WTC11 (cell line): ENCODE measurements at regions not wholly inside any gene's neighbourhood (a gene's known extent, or its start where the extent isn't known, plus 50 kb on each side); places are given as distances from the start of the nearest gene placed in this dataset.

ENCODE experiments used
- ATAC-seq: fragments of 200-7000 bp; cut with Tn5 transposase; 2 replicates; pipeline ENCODE4 v1.10.0; 2021; ENCODE audit warnings: mild to moderate bottlenecking, moderate library complexity
- CTCF ChIA-PET: fragments of 300-600 bp; sonication (Branson Sonifier 250); formaldehyde crosslinking; loops from one replicate; lab custom pipeline; 2021; ENCODE audit warnings: antibody characterized with exemption; lab: Charles Lee
- POLR2A ChIA-PET: fragments of 350-600 bp; sonication (Branson Sonifier 250); formaldehyde crosslinking; loops from one replicate; lab custom pipeline; 2021; ENCODE audit warnings: antibody characterized with exemption; lab: Charles Lee
- DNase-seq: peaks from one replicate; pipeline ENCODE4 v3.0.0; 2021; ENCODE audit warnings: low spot score
- H3K27ac Mint-ChIP-seq: 2 replicates; pipeline ENCODE4 v1.8.0; 2021; ENCODE audit warnings: mixed read lengths
- H3K27me3 Mint-ChIP-seq: 2 replicates; pipeline ENCODE4 v1.8.0; 2021; ENCODE audit warnings: low read depth, mild to moderate bottlenecking, moderate library complexity, mixed read lengths
- H3K36me3 Mint-ChIP-seq: 2 replicates; pipeline ENCODE4 v1.8.0; 2021; ENCODE audit warnings: mixed read lengths
- H3K4me1 Mint-ChIP-seq: 2 replicates; pipeline ENCODE4 v1.8.0; 2022; ENCODE audit warnings: mixed read lengths
- H3K4me3 Mint-ChIP-seq: 2 replicates; pipeline ENCODE4 v1.8.0; 2021; ENCODE audit warnings: mild to moderate bottlenecking, moderate library complexity, mixed read lengths
- H3K9me3 Mint-ChIP-seq: 2 replicates; pipeline ENCODE4 v1.8.0; 2021; ENCODE audit warnings: mixed read lengths
- AFF4 ChIP-seq: sonication (generic); formaldehyde crosslinking; IDR thresholded peaks from 2 replicates; pipeline ENCODE4 v1.8.1; 2023; ENCODE audit warnings: mild to moderate bottlenecking, missing genetic modification reagents, borderline replicate concordance
- ARID4B ChIP-seq: sonication (generic); formaldehyde crosslinking; IDR thresholded peaks from 2 replicates; pipeline ENCODE4 v1.8.0; 2023; ENCODE audit warnings: missing genetic modification reagents, mild to moderate bottlenecking, borderline replicate concordance
- ATF1 ChIP-seq: sonication (generic); formaldehyde crosslinking; IDR thresholded peaks from 2 replicates; pipeline ENCODE4 v1.8.1; 2023; ENCODE audit warnings: mild to moderate bottlenecking, moderate library complexity, missing genetic modification reagents
- FOXP1 ChIP-seq: sonication (generic); formaldehyde crosslinking; IDR thresholded peaks from 2 replicates; pipeline ENCODE4 v1.8.0; 2022; ENCODE audit warnings: missing genetic modification reagents, mild to moderate bottlenecking, moderate library complexity, borderline replicate concordance
- FOXP4 ChIP-seq: sonication (generic); formaldehyde crosslinking; IDR thresholded peaks from 2 replicates; pipeline ENCODE4 v1.8.0; 2022; ENCODE audit warnings: mild to moderate bottlenecking, missing genetic modification reagents
- GRHL2 ChIP-seq: fragments of 250-450 bp; sonication (Bioruptor Pico); IDR thresholded peaks from 2 replicates; pipeline ENCODE4 v1.8.0; 2022; ENCODE audit warnings: mild to moderate bottlenecking, moderate library complexity; ENCODE audit not compliant: insufficient replicate concordance, severe bottlenecking
- HMGA2 ChIP-seq: fragments of 250-450 bp; sonication (Bioruptor Pico); IDR thresholded peaks from 2 replicates; pipeline ENCODE4 v1.4.0; 2021; ENCODE audit warnings: mild to moderate bottlenecking, moderate library complexity
- IRF1 ChIP-seq: sonication (generic); formaldehyde crosslinking; IDR thresholded peaks from 2 replicates; pipeline ENCODE4 v1.8.0; 2023; ENCODE audit warnings: missing genetic modification reagents
- JAZF1 ChIP-seq: fragments of 250-450 bp; sonication (Bioruptor Pico); IDR thresholded peaks from 2 replicates; pipeline ENCODE4 v1.9.0; 2021; ENCODE audit warnings: moderate library complexity, mild to moderate bottlenecking, inconsistent platforms
- NFE2L1 ChIP-seq: sonication (generic); formaldehyde crosslinking; IDR thresholded peaks from 2 replicates; pipeline ENCODE4 v1.8.1; 2023; ENCODE audit warnings: missing genetic modification reagents
- SMAD4 ChIP-seq: sonication (generic); formaldehyde crosslinking; IDR thresholded peaks from 2 replicates; pipeline ENCODE4 v1.8.0; 2022; ENCODE audit warnings: mild to moderate bottlenecking, missing genetic modification reagents
- ZNF232 ChIP-seq: sonication (generic); formaldehyde crosslinking; IDR thresholded peaks from 2 replicates; pipeline ENCODE4 v1.8.0; 2022; ENCODE audit warnings: mild to moderate bottlenecking, missing genetic modification reagents
- ZNF671 ChIP-seq: fragments of 250-450 bp; sonication (Bioruptor Pico); IDR thresholded peaks from 2 replicates; pipeline ENCODE4 v1.8.0; 2021; ENCODE audit warnings: mild to moderate bottlenecking
- TF ChIP-seq, protein P1 (sequence below): sonication (generic); formaldehyde crosslinking; IDR thresholded peaks from 2 replicates; pipeline ENCODE4 v1.8.1; 2022; ENCODE audit warnings: low read depth, mild to moderate bottlenecking, moderate library complexity, missing genetic modification reagents, borderline replicate concordance
- TF ChIP-seq, protein P2 (sequence below): fragments of 250-450 bp; sonication (Bioruptor Pico); IDR thresholded peaks from 2 replicates; pipeline ENCODE4 v1.8.0; 2021; ENCODE audit warnings: mild to moderate bottlenecking
- TF ChIP-seq, protein P3 (sequence below): sonication (generic); formaldehyde crosslinking; IDR thresholded peaks from 2 replicates; pipeline ENCODE4 v1.8.1; 2023; ENCODE audit warnings: mild to moderate bottlenecking, moderate library complexity, missing genetic modification reagents

- TF ChIP-seq, protein P1, sequence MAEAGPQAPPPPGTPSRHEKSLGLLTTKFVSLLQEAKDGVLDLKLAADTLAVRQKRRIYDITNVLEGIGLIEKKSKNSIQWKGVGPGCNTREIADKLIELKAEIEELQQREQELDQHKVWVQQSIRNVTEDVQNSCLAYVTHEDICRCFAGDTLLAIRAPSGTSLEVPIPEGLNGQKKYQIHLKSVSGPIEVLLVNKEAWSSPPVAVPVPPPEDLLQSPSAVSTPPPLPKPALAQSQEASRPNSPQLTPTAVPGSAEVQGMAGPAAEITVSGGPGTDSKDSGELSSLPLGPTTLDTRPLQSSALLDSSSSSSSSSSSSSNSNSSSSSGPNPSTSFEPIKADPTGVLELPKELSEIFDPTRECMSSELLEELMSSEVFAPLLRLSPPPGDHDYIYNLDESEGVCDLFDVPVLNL, result no peak
- no peak for TF ChIP-seq FOXP4 (CRISPR knock-in tag)
- TF ChIP-seq GRHL2 (CRISPR knock-in tag), result no peak
- TF ChIP-seq ARID4B (CRISPR knock-in tag), result no peak
- no peak for TF ChIP-seq IRF1
- no peak for TF ChIP-seq ZNF232
- no peak for TF ChIP-seq ATF1 (CRISPR knock-in tag)
- TF ChIP-seq, protein P2, sequence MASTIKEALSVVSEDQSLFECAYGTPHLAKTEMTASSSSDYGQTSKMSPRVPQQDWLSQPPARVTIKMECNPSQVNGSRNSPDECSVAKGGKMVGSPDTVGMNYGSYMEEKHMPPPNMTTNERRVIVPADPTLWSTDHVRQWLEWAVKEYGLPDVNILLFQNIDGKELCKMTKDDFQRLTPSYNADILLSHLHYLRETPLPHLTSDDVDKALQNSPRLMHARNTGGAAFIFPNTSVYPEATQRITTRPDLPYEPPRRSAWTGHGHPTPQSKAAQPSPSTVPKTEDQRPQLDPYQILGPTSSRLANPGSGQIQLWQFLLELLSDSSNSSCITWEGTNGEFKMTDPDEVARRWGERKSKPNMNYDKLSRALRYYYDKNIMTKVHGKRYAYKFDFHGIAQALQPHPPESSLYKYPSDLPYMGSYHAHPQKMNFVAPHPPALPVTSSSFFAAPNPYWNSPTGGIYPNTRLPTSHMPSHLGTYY, result no peak
- TF ChIP-seq, all 79 proteins: peak for 0
Observed at GRCh38 chr13:22287343-22287920, 616.6 kb downstream of the FGF9 start (continued).

DNA sequence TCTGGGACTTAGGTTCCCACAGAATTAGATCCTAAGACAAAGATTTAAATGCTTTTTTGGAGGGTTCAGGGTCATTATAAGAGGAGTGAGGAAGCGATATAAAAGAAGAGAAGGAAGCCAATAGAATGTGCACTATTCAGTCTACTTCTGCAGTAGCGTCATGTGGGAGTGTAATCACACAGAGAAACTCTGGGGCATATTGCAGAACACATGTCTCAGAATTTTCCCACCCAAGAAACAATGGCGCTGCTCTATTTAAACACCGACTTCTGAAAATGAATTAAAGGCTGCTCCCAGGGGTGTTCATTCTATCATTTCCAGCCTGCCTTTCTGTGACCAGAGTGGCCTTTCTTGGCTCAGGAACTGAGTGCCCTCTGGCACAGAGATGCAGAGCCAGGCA, 617.6 kb downstream of the FGF9 start:
- POLR2A ChIA-PET, result no interaction called here
- ATAC-seq, result no peak
- TF ChIP-seq FOXP1 (CRISPR knock-in tag) (no peak), HMGA2 (CRISPR knock-in tag) (no peak), JAZF1 (CRISPR knock-in tag) (no peak), ZNF232 (no peak), NFE2L1 (no peak), SMAD4 (CRISPR knock-in tag) (no peak), AFF4 (no peak), ZNF671 (CRISPR knock-in tag) (no peak)
- TF ChIP-seq, protein P3, sequence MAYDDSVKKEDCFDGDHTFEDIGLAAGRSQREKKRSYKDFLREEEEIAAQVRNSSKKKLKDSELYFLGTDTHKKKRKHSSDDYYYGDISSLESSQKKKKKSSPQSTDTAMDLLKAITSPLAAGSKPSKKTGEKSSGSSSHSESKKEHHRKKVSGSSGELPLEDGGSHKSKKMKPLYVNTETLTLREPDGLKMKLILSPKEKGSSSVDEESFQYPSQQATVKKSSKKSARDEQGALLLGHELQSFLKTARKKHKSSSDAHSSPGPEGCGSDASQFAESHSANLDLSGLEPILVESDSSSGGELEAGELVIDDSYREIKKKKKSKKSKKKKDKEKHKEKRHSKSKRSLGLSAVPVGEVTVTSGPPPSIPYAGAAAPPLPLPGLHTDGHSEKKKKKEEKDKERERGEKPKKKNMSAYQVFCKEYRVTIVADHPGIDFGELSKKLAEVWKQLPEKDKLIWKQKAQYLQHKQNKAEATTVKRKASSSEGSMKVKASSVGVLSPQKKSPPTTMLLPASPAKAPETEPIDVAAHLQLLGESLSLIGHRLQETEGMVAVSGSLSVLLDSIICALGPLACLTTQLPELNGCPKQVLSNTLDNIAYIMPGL (CRISPR knock-in tag), result no peak
- TF ChIP-seq, protein P1, result no peak

More for the DNA sequence above, 617.6 kb downstream of the FGF9 start:
- peaks cover 2% of the 10 kb centered on the region; the same call in 1 of the 2 replicates for H3K4me1 Mint-ChIP-seq
- H3K4me3 Mint-ChIP-seq, result no peak overlapping the region
- no peaks in the 10 kb centered on the region for H3K36me3 Mint-ChIP-seq
- no peak for DNase-seq
- CTCF ChIA-PET, result interaction anchor here (1.2 kb wide), 1 partner anchor 375 kb away, joined by 3 read pairs; no protein-coding TSS in a partner anchor
- no peaks in the 10 kb centered on the region for H3K27me3 Mint-ChIP-seq
- H3K9me3 Mint-ChIP-seq, result no peaks in the 10 kb centered on the region
- no peak overlapping the region for H3K27ac Mint-ChIP-seq
